ENCODE measurements at regions not wholly inside any gene's neighbourhood (a gene's known extent, or its start where the extent isn't known, plus 50 kb on each side); places are given as distances from the start of the nearest gene placed in this dataset.
"Not testable (repeated sequence)": the region's sequence is repeated elsewhere in the genome, so short reads cannot be mapped to it uniquely, and the experiment has no call there.

- not testable (repeated sequence) for TF ChIP-seq POLR2A, CTCF, POLR2AphosphoS5 (IDR thresholded peaks at IDR 0.05)
Observed at GRCh38 chr10:27311809-27312208, 71.2 kb upstream of the ACBD5 start.
